ENCODE measurements at regions not wholly inside any gene's neighbourhood (a gene's known extent, or its start where the extent isn't known, plus 50 kb on each side); places are given as distances from the start of the nearest gene placed in this dataset.

GRCh38 chr13:21309542-21310172 is 133.2 kb downstream of the MRPL57 start:
- TF ChIP-seq, protein P1, sequence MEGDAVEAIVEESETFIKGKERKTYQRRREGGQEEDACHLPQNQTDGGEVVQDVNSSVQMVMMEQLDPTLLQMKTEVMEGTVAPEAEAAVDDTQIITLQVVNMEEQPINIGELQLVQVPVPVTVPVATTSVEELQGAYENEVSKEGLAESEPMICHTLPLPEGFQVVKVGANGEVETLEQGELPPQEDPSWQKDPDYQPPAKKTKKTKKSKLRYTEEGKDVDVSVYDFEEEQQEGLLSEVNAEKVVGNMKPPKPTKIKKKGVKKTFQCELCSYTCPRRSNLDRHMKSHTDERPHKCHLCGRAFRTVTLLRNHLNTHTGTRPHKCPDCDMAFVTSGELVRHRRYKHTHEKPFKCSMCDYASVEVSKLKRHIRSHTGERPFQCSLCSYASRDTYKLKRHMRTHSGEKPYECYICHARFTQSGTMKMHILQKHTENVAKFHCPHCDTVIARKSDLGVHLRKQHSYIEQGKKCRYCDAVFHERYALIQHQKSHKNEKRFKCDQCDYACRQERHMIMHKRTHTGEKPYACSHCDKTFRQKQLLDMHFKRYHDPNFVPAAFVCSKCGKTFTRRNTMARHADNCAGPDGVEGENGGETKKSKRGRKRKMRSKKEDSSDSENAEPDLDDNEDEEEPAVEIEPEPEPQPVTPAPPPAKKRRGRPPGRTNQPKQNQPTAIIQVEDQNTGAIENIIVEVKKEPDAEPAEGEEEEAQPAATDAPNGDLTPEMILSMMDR (IDR thresholded peaks at IDR 0.05), result no peak
- no peak for TF ChIP-seq POLR2A (IDR thresholded peaks at IDR 0.05)
